ENCODE measurements at regions not wholly inside any gene's neighbourhood (a gene's known extent, or its start where the extent isn't known, plus 50 kb on each side); places are given as distances from the start of the nearest gene placed in this dataset.

GRCh38 chr21:17711896-17712295 is 99.2 kb upstream of the BTG3 start:
- H3K4me1 ChIP-seq (ENCODE audit: insufficient read depth, low read length) = no peaks in the 10 kb centered on the region
- H2AFZ ChIP-seq (ENCODE audit: low read length) = no peak overlapping the region
- H3K27me3 ChIP-seq (ENCODE audit: insufficient read depth, low read length) = no peaks in the 10 kb centered on the region
- no peaks in the 10 kb centered on the region for H3K9me3 ChIP-seq (ENCODE audit: low read depth, low read length)
- H3K27ac ChIP-seq (ENCODE audit: low read depth, low read length) = no peak overlapping the region
- TF ChIP-seq, protein P1, sequence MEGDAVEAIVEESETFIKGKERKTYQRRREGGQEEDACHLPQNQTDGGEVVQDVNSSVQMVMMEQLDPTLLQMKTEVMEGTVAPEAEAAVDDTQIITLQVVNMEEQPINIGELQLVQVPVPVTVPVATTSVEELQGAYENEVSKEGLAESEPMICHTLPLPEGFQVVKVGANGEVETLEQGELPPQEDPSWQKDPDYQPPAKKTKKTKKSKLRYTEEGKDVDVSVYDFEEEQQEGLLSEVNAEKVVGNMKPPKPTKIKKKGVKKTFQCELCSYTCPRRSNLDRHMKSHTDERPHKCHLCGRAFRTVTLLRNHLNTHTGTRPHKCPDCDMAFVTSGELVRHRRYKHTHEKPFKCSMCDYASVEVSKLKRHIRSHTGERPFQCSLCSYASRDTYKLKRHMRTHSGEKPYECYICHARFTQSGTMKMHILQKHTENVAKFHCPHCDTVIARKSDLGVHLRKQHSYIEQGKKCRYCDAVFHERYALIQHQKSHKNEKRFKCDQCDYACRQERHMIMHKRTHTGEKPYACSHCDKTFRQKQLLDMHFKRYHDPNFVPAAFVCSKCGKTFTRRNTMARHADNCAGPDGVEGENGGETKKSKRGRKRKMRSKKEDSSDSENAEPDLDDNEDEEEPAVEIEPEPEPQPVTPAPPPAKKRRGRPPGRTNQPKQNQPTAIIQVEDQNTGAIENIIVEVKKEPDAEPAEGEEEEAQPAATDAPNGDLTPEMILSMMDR (IDR thresholded peaks at IDR 0.05; ENCODE audit: extremely low read depth, low read depth, low read length) = no peak
- H3K79me2 ChIP-seq (ENCODE audit: insufficient read depth, low read length) = no peaks in the 10 kb centered on the region
- H4K20me1 ChIP-seq (ENCODE audit: insufficient read depth, low read length) = no peaks in the 10 kb centered on the region
- no peak overlapping the region for H3K4me3 ChIP-seq (ENCODE audit: insufficient read depth, low read length)
- H3K4me2 ChIP-seq (ENCODE audit: insufficient read depth, low read length) = no peak overlapping the region
- H3K36me3 ChIP-seq (ENCODE audit: insufficient read depth, low read length) = no peaks in the 10 kb centered on the region
- DNase-seq (ENCODE audit: insufficient read length, low spot score, missing footprints) = no peak

DNA sequence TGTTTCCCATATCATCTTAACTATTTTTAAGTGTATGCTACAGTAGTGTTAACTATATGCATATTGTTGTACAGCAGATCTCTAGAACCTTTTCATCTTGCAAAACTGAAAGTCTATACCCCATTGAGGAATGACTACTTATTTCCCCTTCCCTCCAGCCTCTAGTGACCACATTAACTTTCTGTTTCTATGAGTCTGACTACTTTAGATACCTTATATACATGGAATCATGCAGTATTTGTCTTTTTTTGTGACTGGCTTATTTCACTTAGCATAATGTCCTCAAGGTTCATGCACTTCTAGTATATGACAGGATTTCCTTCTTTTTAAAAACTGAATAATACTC is 96.5 kb upstream of the BTG3 start:
- no peaks in the 10 kb centered on the region for H3K36me3 ChIP-seq (ENCODE audit: insufficient read depth, low read length)
- H3K79me2 ChIP-seq (ENCODE audit: insufficient read depth, low read length) = no peaks in the 10 kb centered on the region
- DNase-seq (ENCODE audit: insufficient read length, low spot score, missing footprints) = no peak
- no peak overlapping the region for H3K27ac ChIP-seq (ENCODE audit: low read depth, low read length)
- no peak overlapping the region for H2AFZ ChIP-seq (ENCODE audit: low read length)
- no peaks in the 10 kb centered on the region for H3K9me3 ChIP-seq (ENCODE audit: low read depth, low read length)
- no peak overlapping the region for H3K4me3 ChIP-seq (ENCODE audit: insufficient read depth, low read length)
- no peaks in the 10 kb centered on the region for H3K27me3 ChIP-seq (ENCODE audit: insufficient read depth, low read length)
- H3K4me2 ChIP-seq (ENCODE audit: insufficient read depth, low read length) = no peak overlapping the region
- TF ChIP-seq, protein P1 (IDR thresholded peaks at IDR 0.05; ENCODE audit: extremely low read depth, low read depth, low read length) = no peak
- H4K20me1 ChIP-seq (ENCODE audit: insufficient read depth, low read length) = no peaks in the 10 kb centered on the region
- H3K4me1 ChIP-seq (ENCODE audit: insufficient read depth, low read length) = no peaks in the 10 kb centered on the region

GRCh38 chr21:17708522-17709265 is 96.0 kb upstream of the BTG3 start:
- no peak overlapping the region for H3K27ac ChIP-seq (ENCODE audit: low read depth, low read length)
- H3K27me3 ChIP-seq (ENCODE audit: insufficient read depth, low read length) = no peaks in the 10 kb centered on the region
- no peaks in the 10 kb centered on the region for H3K36me3 ChIP-seq (ENCODE audit: insufficient read depth, low read length)
- TF ChIP-seq, protein P1 (IDR thresholded peaks at IDR 0.05; ENCODE audit: extremely low read depth, low read depth, low read length) = no peak
- H2AFZ ChIP-seq (ENCODE audit: low read length) = no peak overlapping the region
- H3K4me1 ChIP-seq (ENCODE audit: insufficient read depth, low read length) = no peaks in the 10 kb centered on the region
- no peak overlapping the region for H3K4me3 ChIP-seq (ENCODE audit: insufficient read depth, low read length)
- H4K20me1 ChIP-seq (ENCODE audit: insufficient read depth, low read length) = no peaks in the 10 kb centered on the region
- no peak overlapping the region for H3K4me2 ChIP-seq (ENCODE audit: insufficient read depth, low read length)
- no peaks in the 10 kb centered on the region for H3K9me3 ChIP-seq (ENCODE audit: low read depth, low read length)
- DNase-seq (ENCODE audit: insufficient read length, low spot score, missing footprints) = no peak
- no peaks in the 10 kb centered on the region for H3K79me2 ChIP-seq (ENCODE audit: insufficient read depth, low read length)

DNA sequence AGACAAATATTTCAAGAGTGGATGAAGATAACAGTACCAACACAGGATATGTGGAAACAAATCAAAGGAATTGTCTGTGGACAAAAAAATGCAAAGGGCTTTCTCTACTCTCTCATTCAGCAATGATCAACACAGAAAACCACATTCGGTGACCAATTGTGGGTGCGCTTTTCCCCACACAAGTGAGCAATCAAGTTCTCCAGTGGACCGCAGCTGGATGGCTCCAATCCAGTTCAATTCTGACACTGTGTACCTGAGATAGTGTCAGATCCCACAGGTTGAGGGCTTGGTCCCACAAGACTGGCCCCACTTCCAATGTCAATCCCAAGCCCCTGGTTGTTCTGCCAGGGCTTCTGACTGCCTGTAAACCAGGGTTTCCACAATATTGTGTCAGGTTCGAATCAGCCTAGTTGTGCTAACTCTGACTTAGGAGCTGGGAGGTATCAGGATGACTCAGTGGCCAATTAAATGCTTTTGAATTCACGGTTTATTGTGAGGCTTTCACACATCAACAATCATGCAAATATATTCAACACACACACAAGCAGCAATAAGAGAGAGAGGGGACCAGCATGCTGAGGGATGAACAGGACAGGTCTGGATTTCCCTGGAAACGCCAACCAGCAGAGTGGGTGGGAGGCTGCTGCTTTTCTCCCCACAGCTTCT is 87.0 kb upstream of the BTG3 start:
- no peak overlapping the region for H2AFZ ChIP-seq (ENCODE audit: low read length)
- TF ChIP-seq, protein P1 (IDR thresholded peaks at IDR 0.05; ENCODE audit: extremely low read depth, low read depth, low read length) = no peak
- no peaks in the 10 kb centered on the region for H3K36me3 ChIP-seq (ENCODE audit: insufficient read depth, low read length)
- H3K4me1 ChIP-seq (ENCODE audit: insufficient read depth, low read length) = no peaks in the 10 kb centered on the region
- H4K20me1 ChIP-seq (ENCODE audit: insufficient read depth, low read length) = no peaks in the 10 kb centered on the region
- no peaks in the 10 kb centered on the region for H3K27me3 ChIP-seq (ENCODE audit: insufficient read depth, low read length)
- no peak overlapping the region for H3K4me3 ChIP-seq (ENCODE audit: insufficient read depth, low read length)
- H3K9me3 ChIP-seq (ENCODE audit: low read depth, low read length) = no peaks in the 10 kb centered on the region
- no peak overlapping the region for H3K27ac ChIP-seq (ENCODE audit: low read depth, low read length)
- no peak overlapping the region for H3K4me2 ChIP-seq (ENCODE audit: insufficient read depth, low read length)
- H3K79me2 ChIP-seq (ENCODE audit: insufficient read depth, low read length) = no peaks in the 10 kb centered on the region
- no peak for DNase-seq (ENCODE audit: insufficient read length, low spot score, missing footprints)

All from osteoblast (primary cell).